WTC11 (cell line): ENCODE measurements at regions not wholly inside any gene's neighbourhood (a gene's known extent, or its start where the extent isn't known, plus 50 kb on each side); places are given as distances from the start of the nearest gene placed in this dataset.

Experiments
- ATAC-seq: fragments of 200-7000 bp; cut with Tn5 transposase; 2 replicates; pipeline ENCODE4 v1.10.0; 2021; ENCODE audit warnings: mild to moderate bottlenecking, moderate library complexity
- CTCF ChIA-PET: fragments of 300-600 bp; sonication (Branson Sonifier 250); formaldehyde crosslinking; loops from one replicate; lab custom pipeline; 2021; ENCODE audit warnings: antibody characterized with exemption; lab: Charles Lee
- POLR2A ChIA-PET: fragments of 350-600 bp; sonication (Branson Sonifier 250); formaldehyde crosslinking; loops from one replicate; lab custom pipeline; 2021; ENCODE audit warnings: antibody characterized with exemption; lab: Charles Lee
- DNase-seq: peaks from one replicate; pipeline ENCODE4 v3.0.0; 2021; ENCODE audit warnings: low spot score
- H3K27ac Mint-ChIP-seq: 2 replicates; pipeline ENCODE4 v1.8.0; 2021; ENCODE audit warnings: mixed read lengths
- H3K27me3 Mint-ChIP-seq: 2 replicates; pipeline ENCODE4 v1.8.0; 2021; ENCODE audit warnings: low read depth, mild to moderate bottlenecking, moderate library complexity, mixed read lengths
- H3K36me3 Mint-ChIP-seq: 2 replicates; pipeline ENCODE4 v1.8.0; 2021; ENCODE audit warnings: mixed read lengths
- H3K4me1 Mint-ChIP-seq: 2 replicates; pipeline ENCODE4 v1.8.0; 2022; ENCODE audit warnings: mixed read lengths
- H3K4me3 Mint-ChIP-seq: 2 replicates; pipeline ENCODE4 v1.8.0; 2021; ENCODE audit warnings: mild to moderate bottlenecking, moderate library complexity, mixed read lengths
- H3K9me3 Mint-ChIP-seq: 2 replicates; pipeline ENCODE4 v1.8.0; 2021; ENCODE audit warnings: mixed read lengths
- AR ChIP-seq: fragments of 250-450 bp; sonication (Bioruptor Pico); IDR thresholded peaks from 2 replicates; pipeline ENCODE4 v1.9.0; 2021; ENCODE audit warnings: mild to moderate bottlenecking
- CREM ChIP-seq: sonication (generic); formaldehyde crosslinking; IDR thresholded peaks from 2 replicates; pipeline ENCODE4 v1.8.1; 2022; ENCODE audit warnings: mild to moderate bottlenecking, missing genetic modification reagents, moderate library complexity
- CTCF ChIP-seq: fragments of 200-600 bp; IDR thresholded peaks from 2 replicates; pipeline ENCODE4 v1.8.0; 2022; ENCODE audit warnings: antibody characterized with exemption
- EMX1 ChIP-seq: fragments of 250-450 bp; sonication (Bioruptor Pico); IDR thresholded peaks from 2 replicates; pipeline ENCODE4 v1.8.0; 2021; ENCODE audit warnings: mild to moderate bottlenecking
- FOXJ3 ChIP-seq: sonication (generic); formaldehyde crosslinking; IDR thresholded peaks from 2 replicates; pipeline ENCODE4 v1.9.0; 2021; ENCODE audit warnings: missing genetic modification reagents, mild to moderate bottlenecking, borderline replicate concordance
- FOXK1 ChIP-seq: sonication (generic); formaldehyde crosslinking; IDR thresholded peaks from 2 replicates; pipeline ENCODE4 v1.8.0; 2022; ENCODE audit warnings: mild to moderate bottlenecking, moderate library complexity, missing genetic modification reagents
- GTF2I ChIP-seq: fragments of 250-450 bp; sonication (Bioruptor Pico); conservative IDR thresholded peaks from 2 replicates; pipeline ENCODE4 v1.4.0; 2021; ENCODE audit warnings: mild to moderate bottlenecking
- JAZF1 ChIP-seq: fragments of 250-450 bp; sonication (Bioruptor Pico); IDR thresholded peaks from 2 replicates; pipeline ENCODE4 v1.9.0; 2021; ENCODE audit warnings: moderate library complexity, mild to moderate bottlenecking, inconsistent platforms
- KAT7 ChIP-seq: sonication (generic); formaldehyde crosslinking; IDR thresholded peaks from 2 replicates; pipeline ENCODE4 v1.8.1; 2023; ENCODE audit warnings: missing genetic modification reagents, mild to moderate bottlenecking, borderline replicate concordance
- MXD4 ChIP-seq: fragments of 250-450 bp; sonication (Bioruptor Pico); IDR thresholded peaks from 2 replicates; pipeline ENCODE4 v1.8.0; 2021; ENCODE audit warnings: mild to moderate bottlenecking, moderate library complexity, borderline replicate concordance
- NFATC4 ChIP-seq: fragments of 250-450 bp; sonication (Bioruptor Pico); IDR thresholded peaks from 2 replicates; pipeline ENCODE4 v1.9.0; 2021; ENCODE audit warnings: mild to moderate bottlenecking
- NFE2L1 ChIP-seq: sonication (generic); formaldehyde crosslinking; IDR thresholded peaks from 2 replicates; pipeline ENCODE4 v1.8.1; 2023; ENCODE audit warnings: missing genetic modification reagents
- NFYB ChIP-seq: sonication (generic); formaldehyde crosslinking; conservative IDR thresholded peaks from 2 replicates; pipeline ENCODE4 v1.8.0; 2022; ENCODE audit warnings: low read depth, missing genetic modification reagents
- NR2C2 ChIP-seq: sonication (generic); formaldehyde crosslinking; IDR thresholded peaks from 2 replicates; pipeline ENCODE4 v1.8.0; 2022; ENCODE audit warnings: mild to moderate bottlenecking, missing genetic modification reagents
- OVOL2 ChIP-seq: fragments of 250-450 bp; sonication (Bioruptor Pico); IDR thresholded peaks from 2 replicates; pipeline ENCODE4 v1.9.0; 2021; ENCODE audit warnings: mild to moderate bottlenecking, borderline replicate concordance
- PRRX2 ChIP-seq: fragments of 250-450 bp; sonication (Bioruptor Pico); IDR thresholded peaks from 2 replicates; pipeline ENCODE4 v1.8.0; 2021; ENCODE audit warnings: mild to moderate bottlenecking
- RORB ChIP-seq: fragments of 250-450 bp; sonication (Bioruptor Pico); IDR thresholded peaks from 2 replicates; pipeline ENCODE4 v1.9.0; 2021; ENCODE audit warnings: mild to moderate bottlenecking
- TEAD4 ChIP-seq: sonication (generic); formaldehyde crosslinking; IDR thresholded peaks from 2 replicates; pipeline ENCODE4 v1.8.0; 2022; ENCODE audit warnings: mild to moderate bottlenecking, missing genetic modification reagents
- TP53 ChIP-seq: sonication (generic); formaldehyde crosslinking; IDR thresholded peaks from 2 replicates; pipeline ENCODE4 v1.8.1; 2023; ENCODE audit warnings: mild to moderate bottlenecking, missing genetic modification reagents
- USF2 ChIP-seq: sonication (generic); formaldehyde crosslinking; IDR thresholded peaks from 2 replicates; pipeline ENCODE4 v1.8.1; 2023; ENCODE audit warnings: mild to moderate bottlenecking, missing genetic modification reagents, moderate library complexity
- ZNF219 ChIP-seq: sonication (generic); formaldehyde crosslinking; IDR thresholded peaks from 2 replicates; pipeline ENCODE4 v1.8.0; 2023; ENCODE audit warnings: missing genetic modification reagents, mild to moderate bottlenecking, borderline replicate concordance
- ZNF232 ChIP-seq: sonication (generic); formaldehyde crosslinking; IDR thresholded peaks from 2 replicates; pipeline ENCODE4 v1.8.0; 2022; ENCODE audit warnings: mild to moderate bottlenecking, missing genetic modification reagents
- ZNF281 ChIP-seq: sonication (generic); formaldehyde crosslinking; IDR thresholded peaks from 2 replicates; pipeline ENCODE4 v1.8.0; 2023; ENCODE audit warnings: mild to moderate bottlenecking, missing genetic modification reagents
- ZNF425 ChIP-seq: fragments of 250-450 bp; sonication (Bioruptor Pico); conservative IDR thresholded peaks from 2 replicates; pipeline ENCODE4 v1.9.0; 2021; ENCODE audit warnings: mild to moderate bottlenecking
- ZSCAN18 ChIP-seq: fragments of 250-450 bp; sonication (Bioruptor Pico); IDR thresholded peaks from 2 replicates; pipeline ENCODE4 v2.1.2; 2022; ENCODE audit warnings: mild to moderate bottlenecking, moderate library complexity

- TF ChIP-seq ZNF281 (no peak), NR2C2 (CRISPR knock-in tag) (no peak), ZNF219 (CRISPR knock-in tag) (no peak), CTCF (no peak), PRRX2 (CRISPR knock-in tag) (no peak), TP53 (CRISPR knock-in tag) (no peak), FOXK1 (CRISPR knock-in tag) (no peak), ZSCAN18 (CRISPR knock-in tag) (no peak), CREM (CRISPR knock-in tag) (no peak), NFE2L1 (CRISPR knock-in tag) (no peak), MXD4 (CRISPR knock-in tag) (no peak)
- TF ChIP-seq, all 79 proteins: peak for 0
These were observed 54.5 kb upstream of the ATP11B start (continued) for GRCh38 chr3:182738583-182739411.

GRCh38 chr3:182739619-182740018, 53.7 kb upstream of the ATP11B start:
- no peaks in the 10 kb centered on the region; the same call in 1 of the 2 replicates for H3K27me3 Mint-ChIP-seq
- no peak for ATAC-seq
- DNase-seq: no peak
- no peaks in the 10 kb centered on the region for H3K9me3 Mint-ChIP-seq
- H3K4me3 Mint-ChIP-seq: no peak overlapping the region
- ChIA-PET CTCF (interaction anchor here (1.0 kb wide), 1 partner anchor 53 kb away, joined by 3 read pairs; no protein-coding TSS in a partner anchor), POLR2A (interaction anchor here (1.0 to 1.5 kb wide), 2 partner anchors 11 to 23 kb away, joined by 3 to 4 read pairs; no protein-coding TSS in a partner anchor)
- no peak overlapping the region for H3K27ac Mint-ChIP-seq
- peaks cover 10% of the 10 kb centered on the region; the same call in 1 of the 2 replicates for H3K4me1 Mint-ChIP-seq
- no peaks in the 10 kb centered on the region for H3K36me3 Mint-ChIP-seq
- TF ChIP-seq ZNF232: no peak
- TF ChIP-seq NFATC4 (CRISPR knock-in tag): no peak
- TF ChIP-seq NFYB (CRISPR knock-in tag): no peak
- no peak for TF ChIP-seq OVOL2 (CRISPR knock-in tag)
- no peak for TF ChIP-seq AR
- no peak for TF ChIP-seq FOXJ3 (CRISPR knock-in tag)
- no peak for TF ChIP-seq USF2 (CRISPR knock-in tag)
- TF ChIP-seq RORB (CRISPR knock-in tag): no peak
- no peak for TF ChIP-seq KAT7
- TF ChIP-seq EMX1 (CRISPR knock-in tag): no peak
- TF ChIP-seq FOXK1 (CRISPR knock-in tag): no peak
- no peak for TF ChIP-seq JAZF1 (CRISPR knock-in tag)
- TF ChIP-seq TEAD4 (CRISPR knock-in tag): no peak
- TF ChIP-seq ZNF425 (CRISPR knock-in tag): no peak
- no peak for TF ChIP-seq GTF2I
